Activated CD8-positive, alpha-beta memory T cell treated with anti-CD3 and anti-CD28 coated beads, Interleukin-2, amount 10 ng/mL, durations not matched to agents 7 days and 5 days (primary cell): ENCODE measurements at regions not wholly inside any gene's neighbourhood (a gene's known extent, or its start where the extent isn't known, plus 50 kb on each side); places are given as distances from the start of the nearest gene placed in this dataset.
"Not testable (repeated sequence)": the region's sequence is repeated elsewhere in the genome, so short reads cannot be mapped to it uniquely, and the experiment has no call there.

Source experiments
- ATAC-seq: fragments of 150-1000 bp; cut with Tn5 transposase; one replicate; pipeline ENCODE4 v1.10.0; 2021; ENCODE audit warnings: moderate library complexity
- CTCF ChIA-PET: fragments of 350-600 bp; sonication (Branson Sonifier 250); formaldehyde crosslinking; loops from one replicate; lab custom pipeline; 2021; ENCODE audit warnings: antibody characterized with exemption; lab: Charles Lee
- DNase-seq: peaks from one replicate; pipeline ENCODE4 v3.0.0-alpha.2; 2020
- H3K27ac Mint-ChIP-seq: one replicate; pipeline ENCODE4 v1.8.0; 2021; ENCODE audit warnings: mild to moderate bottlenecking, mixed read lengths
- H3K27me3 Mint-ChIP-seq: one replicate; pipeline ENCODE4 v1.8.0; 2021; ENCODE audit warnings: mixed read lengths
- H3K36me3 Mint-ChIP-seq: one replicate; pipeline ENCODE4 v1.8.0; 2021; ENCODE audit warnings: mild to moderate bottlenecking, mixed read lengths
- H3K4me1 Mint-ChIP-seq: one replicate; pipeline ENCODE4 v1.8.0; 2021; ENCODE audit warnings: mixed read lengths
- H3K4me3 Mint-ChIP-seq: one replicate; pipeline ENCODE4 v1.8.0; 2021; ENCODE audit warnings: mild to moderate bottlenecking, moderate library complexity, mixed read lengths
- H3K9me3 Mint-ChIP-seq: one replicate; pipeline ENCODE4 v1.8.0; 2022; ENCODE audit warnings: low read depth, mixed read lengths

GRCh38 chr17:71600137-71600789 is 520.6 kb upstream of the SOX9 start:
- CTCF ChIA-PET: no interaction called here
- DNase-seq: no peak
- Mint-ChIP-seq H3K9me3 (peaks cover 2% of the 10 kb centered on the region), H3K4me1 (no peaks in the 10 kb centered on the region), H3K27ac (no peak overlapping the region), H3K27me3 (no peaks in the 10 kb centered on the region), H3K36me3 (no peaks in the 10 kb centered on the region), H3K4me3 (no peak overlapping the region)
- ATAC-seq: no peak

GRCh38 chr17:71601894-71602504 is 518.8 kb upstream of the SOX9 start:
- Mint-ChIP-seq H3K9me3 (no peaks in the 10 kb centered on the region), H3K36me3 (no peaks in the 10 kb centered on the region), H3K27ac (no peak overlapping the region), H3K4me3 (no peak overlapping the region), H3K27me3 (no peaks in the 10 kb centered on the region), H3K4me1 (no peaks in the 10 kb centered on the region)
- ATAC-seq: no peak
- CTCF ChIA-PET: no interaction called here
- DNase-seq: no peak

- no peak for ATAC-seq
- no peaks in the 10 kb centered on the region for H3K4me1 Mint-ChIP-seq
- CTCF ChIA-PET: no interaction called here
These were observed 506.8 kb upstream of the SOX9 start for GRCh38 chr17:71613996-71614395.

GRCh38 chr17:71615820-71616219 is 505.0 kb upstream of the SOX9 start:
- CTCF ChIA-PET: no interaction called here
- Mint-ChIP-seq H3K9me3 (peaks cover 22% of the 10 kb centered on the region), H3K27me3 (no peaks in the 10 kb centered on the region), H3K4me3 (no peak overlapping the region), H3K4me1 (no peaks in the 10 kb centered on the region), H3K36me3 (no peaks in the 10 kb centered on the region), H3K27ac (no peak overlapping the region)
- no peak for DNase-seq
- ATAC-seq: no peak

More at GRCh38 chr17:71613996-71614395, 506.8 kb upstream of the SOX9 start:
- H3K9me3 Mint-ChIP-seq: peaks cover 16% of the 10 kb centered on the region
- H3K4me3 Mint-ChIP-seq: no peak overlapping the region
- H3K27me3 Mint-ChIP-seq: no peaks in the 10 kb centered on the region
- no peak overlapping the region for H3K27ac Mint-ChIP-seq
- DNase-seq: no peak
- no peaks in the 10 kb centered on the region for H3K36me3 Mint-ChIP-seq

GRCh38 chr17:71617767-71618166 is 503.1 kb upstream of the SOX9 start:
- H3K4me1 Mint-ChIP-seq, H3K27me3 Mint-ChIP-seq, H3K27ac Mint-ChIP-seq, CTCF ChIA-PET, H3K36me3 Mint-ChIP-seq, H3K4me3 Mint-ChIP-seq, ATAC-seq, DNase-seq: not testable (repeated sequence)
- H3K9me3 Mint-ChIP-seq: peaks cover 20% of the 10 kb centered on the region

- no peaks in the 10 kb centered on the region for H3K36me3 Mint-ChIP-seq
- DNase-seq: no peak
- H3K27me3 Mint-ChIP-seq: no peaks in the 10 kb centered on the region
- ATAC-seq: no peak
- H3K9me3 Mint-ChIP-seq: peaks cover 11% of the 10 kb centered on the region
- no peak overlapping the region for H3K27ac Mint-ChIP-seq
- CTCF ChIA-PET: no interaction called here
- H3K4me3 Mint-ChIP-seq: no peak overlapping the region
- no peaks in the 10 kb centered on the region for H3K4me1 Mint-ChIP-seq
These were observed 495.5 kb upstream of the SOX9 start for GRCh38 chr17:71625330-71625729.

- peaks cover 8% of the 10 kb centered on the region for H3K9me3 Mint-ChIP-seq
- H3K36me3 Mint-ChIP-seq: no peaks in the 10 kb centered on the region
- H3K4me3 Mint-ChIP-seq: no peak overlapping the region
- no peak for ATAC-seq
- no peak for DNase-seq
- no peaks in the 10 kb centered on the region for H3K4me1 Mint-ChIP-seq
- no peak overlapping the region for H3K27ac Mint-ChIP-seq
- no peaks in the 10 kb centered on the region for H3K27me3 Mint-ChIP-seq
- CTCF ChIA-PET: no interaction called here
These were observed 492.5 kb upstream of the SOX9 start for GRCh38 chr17:71628306-71628705.

- no peak for DNase-seq
- no peak for ATAC-seq
- H3K9me3 Mint-ChIP-seq: peaks cover 2% of the 10 kb centered on the region
- H3K4me3 Mint-ChIP-seq: no peak overlapping the region
- CTCF ChIA-PET: no interaction called here
- no peaks in the 10 kb centered on the region for H3K36me3 Mint-ChIP-seq
- H3K27ac Mint-ChIP-seq: no peak overlapping the region
- H3K4me1 Mint-ChIP-seq: no peaks in the 10 kb centered on the region
- no peaks in the 10 kb centered on the region for H3K27me3 Mint-ChIP-seq
These were observed 489.3 kb upstream of the SOX9 start for GRCh38 chr17:71631483-71631882.

- no peak overlapping the region for H3K27ac Mint-ChIP-seq
- ATAC-seq: no peak
- no peak overlapping the region for H3K4me3 Mint-ChIP-seq
- H3K4me1 Mint-ChIP-seq: no peaks in the 10 kb centered on the region
- CTCF ChIA-PET: no interaction called here
- H3K36me3 Mint-ChIP-seq: no peaks in the 10 kb centered on the region
- H3K27me3 Mint-ChIP-seq: no peaks in the 10 kb centered on the region
- no peak for DNase-seq
- H3K9me3 Mint-ChIP-seq: peaks cover 2% of the 10 kb centered on the region
These were observed 488.5 kb upstream of the SOX9 start for GRCh38 chr17:71632328-71632727.

- Mint-ChIP-seq H3K27me3 (no peaks in the 10 kb centered on the region), H3K36me3 (no peaks in the 10 kb centered on the region), H3K4me1 (no peaks in the 10 kb centered on the region), H3K4me3 (no peak overlapping the region), H3K27ac (no peak overlapping the region), H3K9me3 (peaks cover 4% of the 10 kb centered on the region)
- CTCF ChIA-PET: no interaction called here
- DNase-seq (no peak), ATAC-seq (no peak)
These were observed 487.4 kb upstream of the SOX9 start for GRCh38 chr17:71633391-71633849.

- no peaks in the 10 kb centered on the region for H3K36me3 Mint-ChIP-seq
- DNase-seq: no peak
- CTCF ChIA-PET: no interaction called here
- no peak overlapping the region for H3K27ac Mint-ChIP-seq
- no peaks in the 10 kb centered on the region for H3K27me3 Mint-ChIP-seq
- H3K4me3 Mint-ChIP-seq: no peak overlapping the region
- no peak for ATAC-seq
- H3K9me3 Mint-ChIP-seq: peaks cover 7% of the 10 kb centered on the region
- H3K4me1 Mint-ChIP-seq: no peaks in the 10 kb centered on the region
These were observed 486.4 kb upstream of the SOX9 start for GRCh38 chr17:71634376-71634775.

- Mint-ChIP-seq H3K27ac (no peak overlapping the region), H3K4me1 (no peaks in the 10 kb centered on the region), H3K9me3 (peaks cover 5% of the 10 kb centered on the region), H3K27me3 (no peaks in the 10 kb centered on the region), H3K36me3 (no peaks in the 10 kb centered on the region), H3K4me3 (no peak overlapping the region)
- CTCF ChIA-PET: no interaction called here
- no peak for DNase-seq
- ATAC-seq: no peak
These were observed 485.6 kb upstream of the SOX9 start for GRCh38 chr17:71635187-71635586.

GRCh38 chr17:71636644-71637043 is 484.2 kb upstream of the SOX9 start:
- DNase-seq (no peak), ATAC-seq (no peak)
- Mint-ChIP-seq H3K36me3 (no peaks in the 10 kb centered on the region), H3K4me3 (no peak overlapping the region), H3K4me1 (no peaks in the 10 kb centered on the region), H3K27me3 (no peaks in the 10 kb centered on the region), H3K27ac (no peak overlapping the region), H3K9me3 (peaks cover 5% of the 10 kb centered on the region)
- CTCF ChIA-PET: no interaction called here

GRCh38 chr17:71638668-71639067 is 482.2 kb upstream of the SOX9 start:
- no peak overlapping the region for H3K4me3 Mint-ChIP-seq
- CTCF ChIA-PET: no interaction called here
- no peaks in the 10 kb centered on the region for H3K27me3 Mint-ChIP-seq
- no peak overlapping the region for H3K27ac Mint-ChIP-seq
- no peaks in the 10 kb centered on the region for H3K36me3 Mint-ChIP-seq
- no peak for DNase-seq
- H3K9me3 Mint-ChIP-seq: peaks cover 5% of the 10 kb centered on the region
- no peak for ATAC-seq
- H3K4me1 Mint-ChIP-seq: no peaks in the 10 kb centered on the region
